ENCODE measurements at regions not wholly inside any gene's neighbourhood (a gene's known extent, or its start where the extent isn't known, plus 50 kb on each side); places are given as distances from the start of the nearest gene placed in this dataset.

DNA sequence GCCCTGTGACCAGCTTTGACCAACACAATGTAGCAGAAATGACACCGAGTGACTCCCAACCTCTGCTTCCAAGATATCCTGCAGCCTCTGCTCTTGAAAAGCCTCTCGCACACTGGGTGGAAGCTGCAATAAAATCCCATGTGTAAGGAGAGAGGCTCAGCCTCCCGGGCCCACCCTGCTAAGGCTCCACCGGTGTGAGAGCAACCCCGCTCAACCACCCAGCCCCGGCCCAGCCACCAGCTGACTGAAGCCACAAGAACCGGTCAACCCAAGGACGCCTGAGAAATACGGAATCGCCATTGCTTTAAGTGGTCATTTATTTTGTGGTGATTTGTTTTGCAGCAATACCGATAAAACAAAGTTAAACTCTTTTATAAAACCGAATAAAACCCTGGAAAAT, 452.8 kb upstream of the SMIM21 start:
- TF ChIP-seq, protein P1, sequence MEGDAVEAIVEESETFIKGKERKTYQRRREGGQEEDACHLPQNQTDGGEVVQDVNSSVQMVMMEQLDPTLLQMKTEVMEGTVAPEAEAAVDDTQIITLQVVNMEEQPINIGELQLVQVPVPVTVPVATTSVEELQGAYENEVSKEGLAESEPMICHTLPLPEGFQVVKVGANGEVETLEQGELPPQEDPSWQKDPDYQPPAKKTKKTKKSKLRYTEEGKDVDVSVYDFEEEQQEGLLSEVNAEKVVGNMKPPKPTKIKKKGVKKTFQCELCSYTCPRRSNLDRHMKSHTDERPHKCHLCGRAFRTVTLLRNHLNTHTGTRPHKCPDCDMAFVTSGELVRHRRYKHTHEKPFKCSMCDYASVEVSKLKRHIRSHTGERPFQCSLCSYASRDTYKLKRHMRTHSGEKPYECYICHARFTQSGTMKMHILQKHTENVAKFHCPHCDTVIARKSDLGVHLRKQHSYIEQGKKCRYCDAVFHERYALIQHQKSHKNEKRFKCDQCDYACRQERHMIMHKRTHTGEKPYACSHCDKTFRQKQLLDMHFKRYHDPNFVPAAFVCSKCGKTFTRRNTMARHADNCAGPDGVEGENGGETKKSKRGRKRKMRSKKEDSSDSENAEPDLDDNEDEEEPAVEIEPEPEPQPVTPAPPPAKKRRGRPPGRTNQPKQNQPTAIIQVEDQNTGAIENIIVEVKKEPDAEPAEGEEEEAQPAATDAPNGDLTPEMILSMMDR (conservative IDR thresholded peaks at IDR 0.05) = no peak
- no peak for TF ChIP-seq EZH2 (IDR thresholded peaks at IDR 0.05; ENCODE audit: low read depth)
